ENCODE measurements at regions not wholly inside any gene's neighbourhood (a gene's known extent, or its start where the extent isn't known, plus 50 kb on each side); places are given as distances from the start of the nearest gene placed in this dataset.

DNA sequence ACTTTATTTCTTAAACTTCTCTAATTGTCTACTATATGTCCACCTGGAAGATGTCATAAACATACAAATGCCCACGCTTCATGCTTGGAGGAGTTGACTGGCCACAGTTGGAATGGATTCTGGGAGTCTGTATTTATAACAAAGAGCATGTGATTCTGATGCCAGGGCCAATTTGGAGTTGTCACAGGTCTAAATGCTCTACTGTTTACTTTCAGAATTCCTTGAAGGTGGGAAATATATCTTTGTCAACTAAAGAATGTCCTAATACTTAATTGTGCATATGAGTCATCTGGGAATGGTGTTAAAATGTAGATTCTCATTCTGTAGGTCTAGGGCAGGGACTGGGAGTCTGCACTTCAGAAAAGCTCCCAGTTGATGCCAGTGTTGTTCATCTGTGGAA is 196.1 kb downstream of the ANXA1 start:
- TF ChIP-seq, protein P1, sequence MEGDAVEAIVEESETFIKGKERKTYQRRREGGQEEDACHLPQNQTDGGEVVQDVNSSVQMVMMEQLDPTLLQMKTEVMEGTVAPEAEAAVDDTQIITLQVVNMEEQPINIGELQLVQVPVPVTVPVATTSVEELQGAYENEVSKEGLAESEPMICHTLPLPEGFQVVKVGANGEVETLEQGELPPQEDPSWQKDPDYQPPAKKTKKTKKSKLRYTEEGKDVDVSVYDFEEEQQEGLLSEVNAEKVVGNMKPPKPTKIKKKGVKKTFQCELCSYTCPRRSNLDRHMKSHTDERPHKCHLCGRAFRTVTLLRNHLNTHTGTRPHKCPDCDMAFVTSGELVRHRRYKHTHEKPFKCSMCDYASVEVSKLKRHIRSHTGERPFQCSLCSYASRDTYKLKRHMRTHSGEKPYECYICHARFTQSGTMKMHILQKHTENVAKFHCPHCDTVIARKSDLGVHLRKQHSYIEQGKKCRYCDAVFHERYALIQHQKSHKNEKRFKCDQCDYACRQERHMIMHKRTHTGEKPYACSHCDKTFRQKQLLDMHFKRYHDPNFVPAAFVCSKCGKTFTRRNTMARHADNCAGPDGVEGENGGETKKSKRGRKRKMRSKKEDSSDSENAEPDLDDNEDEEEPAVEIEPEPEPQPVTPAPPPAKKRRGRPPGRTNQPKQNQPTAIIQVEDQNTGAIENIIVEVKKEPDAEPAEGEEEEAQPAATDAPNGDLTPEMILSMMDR (IDR thresholded peaks at IDR 0.05), result no peak
- no peak for TF ChIP-seq POLR2A (IDR thresholded peaks at IDR 0.05)

All from stomach (tissue), 4 donors.